Daoy (cell line): ENCODE measurements at regions not wholly inside any gene's neighbourhood (a gene's known extent, or its start where the extent isn't known, plus 50 kb on each side); places are given as distances from the start of the nearest gene placed in this dataset.
"Not testable (repeated sequence)": the region's sequence is repeated elsewhere in the genome, so short reads cannot be mapped to it uniquely, and the experiment has no call there.

Source experiments
- DNase-seq: peaks from one replicate; pipeline ENCODE4 v3.0.0-alpha.2; 2015; ENCODE audit warnings: low read depth

DNA sequence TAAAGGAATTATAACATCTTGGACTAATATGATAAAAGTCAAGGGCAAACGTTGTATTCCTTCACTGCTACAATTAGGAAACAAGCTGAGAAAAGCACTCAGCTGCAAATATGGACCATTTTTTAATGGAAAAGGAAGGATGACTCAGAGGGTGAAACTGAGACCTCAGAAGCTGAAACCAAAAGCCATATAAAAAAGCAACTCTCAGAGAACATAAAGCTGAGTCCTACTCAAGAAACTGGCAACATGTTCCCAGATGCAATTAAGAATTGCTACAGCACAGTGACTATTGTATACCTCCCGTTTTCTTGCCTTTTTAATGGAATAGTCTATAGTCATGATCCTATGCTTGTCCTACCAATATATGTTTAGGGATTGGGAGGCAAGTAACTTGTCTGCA lies 1106.4 kb upstream of the INTU start:
- DNase-seq = no peak

DNA sequence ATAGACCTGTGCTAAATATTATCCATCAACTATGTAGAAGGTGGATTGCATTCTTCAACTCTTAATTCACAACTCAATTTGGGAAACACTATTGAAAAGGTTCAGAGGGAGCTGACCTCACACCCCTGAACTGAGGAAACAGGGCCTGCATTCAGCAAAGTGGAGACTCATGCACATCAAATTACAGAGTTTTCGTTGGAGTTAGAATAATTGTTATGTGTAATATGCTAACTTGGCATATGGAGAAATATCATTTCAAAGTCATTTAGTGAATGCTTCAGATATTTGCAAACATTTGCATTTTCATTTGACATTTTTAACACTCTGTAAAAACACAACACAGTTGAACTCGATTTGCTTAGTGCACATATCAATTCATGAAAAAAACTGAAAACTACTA lies 1102.8 kb upstream of the INTU start:
- DNase-seq = no peak

DNA sequence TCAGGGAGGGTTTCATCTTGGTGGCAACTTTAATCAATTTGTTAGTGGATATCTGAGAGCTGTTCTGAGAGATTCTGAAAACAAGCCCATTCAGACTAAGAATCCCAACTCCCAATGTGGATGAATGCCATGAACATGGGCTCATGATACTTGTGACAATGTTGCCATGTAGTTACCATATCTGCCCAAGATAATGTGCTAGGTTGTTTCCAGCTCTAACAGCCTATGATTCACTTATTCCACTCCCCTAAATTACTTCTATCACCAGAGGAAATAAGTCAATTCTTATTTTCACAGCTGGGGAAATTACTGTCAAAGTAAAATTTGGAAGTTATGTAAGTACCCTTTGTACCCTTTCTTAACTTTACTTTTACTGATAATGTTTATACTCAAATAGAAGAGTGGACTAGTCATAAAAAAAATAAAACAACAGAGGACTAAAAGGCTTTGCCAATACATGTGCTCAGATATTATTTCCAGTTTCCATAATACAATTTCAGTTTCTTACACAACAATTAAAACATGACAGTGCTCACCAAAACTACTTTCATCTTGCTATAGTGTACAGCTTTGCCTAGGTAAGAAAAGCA lies 1101.7 kb upstream of the INTU start:
- DNase-seq = no peak

DNA sequence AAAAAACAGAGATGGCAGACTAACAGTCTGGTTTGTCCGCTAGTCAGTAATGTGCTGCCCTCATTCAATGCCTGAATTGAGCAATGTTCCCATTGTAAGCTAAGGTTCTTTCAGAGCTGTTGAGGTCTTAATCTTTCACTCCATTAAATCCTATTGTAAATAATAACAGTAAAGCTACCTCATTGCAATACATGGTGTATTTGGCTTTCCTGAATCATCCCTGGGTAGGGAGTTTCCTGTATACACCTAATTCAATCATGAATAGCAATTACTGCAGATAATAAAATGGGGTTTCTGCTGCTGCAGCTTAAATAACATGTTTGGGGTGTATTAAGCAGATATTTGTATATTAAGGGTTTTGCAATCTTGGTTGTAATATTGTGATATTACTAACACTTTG lies 1100.2 kb upstream of the INTU start:
- DNase-seq = no peak

DNA sequence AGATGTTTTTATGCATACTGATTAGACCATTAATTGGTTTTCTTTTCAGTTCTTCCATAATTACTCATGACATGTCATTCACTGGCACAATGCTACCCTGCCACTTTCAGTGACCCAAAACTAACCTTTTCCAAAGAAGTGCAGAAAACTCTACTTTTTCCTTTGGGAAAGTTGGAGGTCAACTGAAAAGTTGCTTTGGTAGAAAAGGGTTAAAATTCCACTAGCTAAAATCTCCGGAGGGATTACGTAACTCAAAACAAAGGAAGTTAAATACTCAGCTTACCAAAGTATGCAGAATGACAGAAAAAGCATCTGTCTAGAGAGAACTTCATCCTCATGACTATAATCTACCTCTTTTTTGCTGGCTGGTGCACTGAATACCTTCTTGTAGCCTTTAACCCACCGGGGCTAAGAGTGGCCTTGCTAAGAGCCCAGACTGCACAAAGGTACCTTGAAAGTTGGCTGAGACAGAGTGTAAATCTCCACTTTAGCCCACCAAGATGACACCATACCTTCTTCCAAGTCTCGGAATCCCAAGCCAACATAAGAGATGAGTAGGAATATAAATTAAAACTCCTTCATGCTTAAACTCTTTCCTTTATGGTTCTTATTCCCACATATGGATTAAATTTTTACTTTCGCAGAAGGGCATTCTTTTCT lies 1099.5 kb upstream of the INTU start:
- no peak for DNase-seq

DNA sequence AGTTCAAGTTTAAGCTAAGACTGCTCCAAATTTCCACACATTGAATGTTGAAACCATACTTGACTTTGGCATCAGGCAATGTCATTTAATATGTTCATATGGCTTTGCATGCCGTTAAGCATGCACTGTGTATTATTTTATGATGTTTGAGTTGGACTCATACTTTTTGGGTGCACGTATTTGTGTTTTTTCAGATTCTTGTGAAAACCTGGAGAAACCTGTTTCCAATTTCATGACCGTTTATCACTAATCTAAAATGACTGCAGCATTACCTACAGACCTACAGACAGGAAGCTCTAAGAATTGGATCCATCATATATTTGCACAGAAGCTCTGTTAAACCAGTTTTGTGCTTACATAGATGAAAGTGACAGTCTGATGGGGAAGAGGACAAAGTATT lies 1093.0 kb upstream of the INTU start:
- DNase-seq = no peak

DNA sequence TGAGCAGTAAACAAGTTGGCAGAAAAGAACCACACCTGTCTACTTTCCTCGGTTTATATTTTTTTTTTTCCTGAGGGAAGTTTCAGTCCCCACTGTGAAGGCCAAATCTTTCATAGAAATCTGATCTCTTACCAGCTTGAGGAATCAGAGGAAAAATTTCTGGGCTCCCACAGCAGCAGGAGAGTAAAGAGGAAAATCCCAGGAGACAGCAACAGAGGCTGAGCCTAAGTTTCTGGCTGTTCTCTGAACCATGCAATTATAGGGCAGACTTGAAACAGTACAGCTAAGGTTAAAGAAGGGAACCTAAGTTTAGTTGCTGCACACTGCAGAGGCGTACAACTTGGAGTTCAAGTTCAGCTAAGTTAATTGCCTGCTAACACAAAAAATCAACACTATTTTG lies 1090.9 kb upstream of the INTU start:
- DNase-seq = no peak

DNA sequence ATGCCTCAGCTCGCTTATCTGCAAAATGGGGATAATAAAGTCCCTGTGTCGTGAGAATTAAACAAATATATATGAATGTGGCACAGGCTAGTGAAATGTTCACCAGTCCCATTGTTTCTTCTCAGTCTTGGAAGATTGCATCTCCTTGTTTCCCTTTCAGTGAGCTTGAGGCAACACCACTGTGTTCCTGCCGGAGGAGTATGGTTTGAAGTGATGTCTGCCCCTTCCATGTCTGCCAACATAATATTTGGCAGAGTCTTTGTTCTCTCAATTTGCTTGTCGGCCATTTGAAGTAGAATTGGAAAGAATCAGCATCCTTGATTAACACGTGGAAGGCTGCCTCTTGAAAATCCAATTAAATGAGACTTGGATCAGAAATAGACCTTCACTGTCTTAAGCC lies 1088.5 kb upstream of the INTU start:
- DNase-seq = no peak

DNA sequence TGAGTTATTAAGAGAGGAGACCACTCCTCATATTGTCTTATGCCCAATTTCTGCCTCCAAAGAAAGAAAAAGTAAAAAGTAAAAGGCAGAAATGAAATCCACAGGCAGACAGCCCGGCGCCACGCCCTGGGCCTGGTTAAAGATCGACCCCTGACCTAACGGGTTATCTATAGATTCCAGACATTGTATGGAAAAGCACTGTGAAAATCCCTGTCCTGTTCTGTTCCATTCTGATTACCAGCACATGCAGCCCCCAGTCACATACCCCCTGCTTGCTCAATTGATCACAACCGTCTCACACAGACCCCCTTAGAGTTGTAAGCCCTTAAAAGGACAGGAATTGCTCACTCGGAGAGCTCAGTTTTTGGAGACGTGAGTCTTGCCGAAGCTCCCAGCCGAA lies 1086.6 kb upstream of the INTU start:
- DNase-seq = not testable (repeated sequence)

DNA sequence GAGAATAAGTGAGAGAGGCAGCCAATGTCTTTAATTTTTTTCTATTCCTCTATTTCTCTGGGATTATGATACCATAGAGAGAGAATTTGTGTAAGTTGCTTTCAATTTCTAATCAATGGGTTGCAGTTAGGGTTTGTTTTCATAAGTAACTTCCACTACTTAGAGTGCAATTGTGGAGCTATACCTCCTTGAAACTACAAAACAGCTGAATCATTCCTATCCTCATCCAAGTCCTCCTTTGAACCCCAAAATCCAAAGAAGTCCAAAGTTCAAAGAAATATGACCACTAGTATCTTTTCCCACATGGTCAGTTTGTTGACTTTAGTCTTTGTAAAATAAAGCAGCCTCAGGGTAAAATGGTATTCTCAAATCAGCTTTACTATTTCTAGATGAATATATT lies 1085.4 kb upstream of the INTU start:
- no peak for DNase-seq

DNA sequence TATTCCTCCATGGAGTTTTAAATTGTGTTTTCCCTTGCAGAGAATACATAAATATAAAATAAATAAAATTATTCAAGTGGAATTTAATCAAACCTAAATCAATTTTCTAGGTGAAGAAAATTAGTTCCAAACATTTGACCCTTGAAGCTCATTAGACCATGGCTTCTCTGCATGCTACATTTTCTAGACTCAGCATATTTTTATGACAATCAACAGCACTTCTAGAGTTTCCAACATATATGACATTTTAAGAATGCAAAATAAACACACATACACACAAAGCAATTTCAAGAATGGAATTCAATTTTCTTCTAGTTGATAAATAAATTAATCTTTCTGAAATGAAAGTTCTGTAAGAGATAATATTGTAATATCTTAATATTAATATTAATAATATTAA lies 1083.9 kb upstream of the INTU start:
- no peak for DNase-seq

DNA sequence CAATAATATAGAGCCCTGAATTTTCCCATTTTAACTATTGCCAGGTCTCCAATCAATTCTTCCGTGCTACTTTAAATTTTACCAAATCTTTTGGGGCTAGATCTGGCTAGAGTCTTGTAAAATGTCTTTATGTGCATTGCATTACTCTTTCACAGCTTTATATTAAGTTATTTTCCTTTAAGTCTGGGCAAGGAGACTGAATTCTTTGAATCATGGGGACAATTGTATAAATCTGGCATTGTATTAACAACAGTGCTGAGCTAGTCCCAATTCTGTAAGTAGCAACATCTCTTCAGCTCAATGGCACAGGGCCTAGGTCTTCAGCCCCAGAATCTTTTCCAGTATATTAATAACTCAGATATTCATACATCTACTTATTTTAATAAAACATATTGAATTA lies 1080.4 kb upstream of the INTU start:
- DNase-seq = no peak

DNA sequence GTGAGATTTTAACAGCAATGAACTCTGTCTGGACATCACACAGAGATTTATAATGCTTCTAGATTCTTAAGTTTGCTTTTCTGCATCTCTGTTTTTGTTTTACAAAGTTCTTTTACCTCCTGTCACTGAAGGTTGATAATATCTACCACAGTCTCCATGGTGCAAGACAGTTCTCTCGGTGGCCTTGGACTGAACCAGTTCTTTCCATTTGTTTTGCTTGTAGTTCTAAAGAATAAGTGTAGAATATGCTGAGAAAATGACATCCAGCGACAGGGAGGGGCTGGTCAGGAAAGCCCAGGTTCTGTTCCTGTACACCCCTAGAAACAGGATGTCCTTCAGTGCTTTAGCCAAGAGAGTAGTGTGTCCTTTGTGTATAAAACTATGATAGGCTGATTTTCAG lies 1079.5 kb upstream of the INTU start:
- no peak for DNase-seq

DNA sequence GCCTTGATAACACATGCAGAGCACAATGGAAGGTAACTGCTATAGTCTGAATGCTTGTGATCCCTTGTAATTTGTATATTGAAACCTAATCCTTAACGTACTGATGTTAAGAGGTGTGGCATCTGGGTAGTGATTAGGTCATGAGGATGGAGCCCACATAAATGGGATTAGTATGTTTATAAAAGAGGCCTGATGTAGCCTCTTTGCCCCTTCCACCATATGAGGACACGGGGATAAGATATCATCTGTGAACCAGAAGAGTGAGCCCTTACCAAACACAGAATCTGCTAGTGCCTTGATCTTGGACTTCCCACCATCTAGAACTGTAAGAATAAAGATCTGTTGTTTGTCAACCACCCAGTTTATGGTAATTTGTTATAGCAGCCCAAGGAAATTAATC lies 1074.2 kb upstream of the INTU start:
- no peak for DNase-seq

DNA sequence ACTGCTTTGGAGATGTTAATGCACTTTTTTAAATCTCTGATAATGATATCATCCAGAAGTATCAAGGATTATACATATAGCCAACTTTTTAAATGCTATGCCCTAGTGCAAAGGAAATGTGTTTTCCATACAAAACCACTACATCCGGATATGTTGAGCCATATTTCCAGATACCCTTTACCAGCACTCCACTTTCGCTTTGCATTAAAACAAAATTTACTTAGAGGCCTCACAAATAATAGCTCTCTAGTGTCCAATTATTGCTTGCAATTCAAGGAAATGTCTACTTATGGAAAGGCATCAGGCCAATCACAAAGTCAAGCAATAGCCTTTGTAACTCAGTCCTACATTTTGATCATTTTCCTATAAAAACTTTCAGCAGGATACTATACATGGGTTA lies 1072.8 kb upstream of the INTU start:
- no peak for DNase-seq

DNA sequence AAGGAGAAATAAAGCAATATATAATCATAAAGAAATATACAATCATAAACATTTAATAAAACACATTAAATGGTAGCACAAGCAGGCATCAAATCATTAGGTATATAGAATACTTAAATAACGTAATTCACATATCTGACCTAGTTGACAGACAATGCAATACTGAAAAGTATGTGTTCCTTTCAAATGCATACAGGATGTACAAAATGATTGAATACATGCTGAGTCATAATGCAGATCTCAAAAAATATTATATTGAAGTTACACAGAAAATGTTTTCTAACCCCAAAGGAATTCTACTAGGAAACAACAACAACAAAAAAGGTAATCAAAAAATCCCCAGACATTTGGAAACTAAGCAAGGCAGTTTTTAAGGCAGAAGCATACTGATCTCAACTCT lies 1072.0 kb upstream of the INTU start:
- no peak for DNase-seq

DNA sequence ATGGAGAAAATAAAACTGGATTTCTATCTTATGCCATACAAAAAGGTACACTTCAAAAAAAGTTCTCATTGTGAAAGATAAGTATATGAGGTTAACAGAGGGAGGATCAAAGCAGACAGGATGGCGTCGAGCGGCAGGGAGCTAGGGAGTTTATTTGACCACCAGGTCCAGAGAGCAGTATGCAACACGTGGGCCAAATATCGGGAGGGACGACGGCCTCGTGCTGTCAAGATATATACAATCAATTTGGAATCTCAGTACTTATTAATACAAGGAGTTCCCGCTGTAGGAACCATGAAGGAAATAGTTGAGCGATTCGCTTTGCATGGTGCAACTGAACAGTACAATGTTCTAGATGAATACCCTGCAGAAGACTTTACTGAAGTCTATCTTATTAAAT lies 1069.4 kb upstream of the INTU start:
- no peak for DNase-seq

DNA sequence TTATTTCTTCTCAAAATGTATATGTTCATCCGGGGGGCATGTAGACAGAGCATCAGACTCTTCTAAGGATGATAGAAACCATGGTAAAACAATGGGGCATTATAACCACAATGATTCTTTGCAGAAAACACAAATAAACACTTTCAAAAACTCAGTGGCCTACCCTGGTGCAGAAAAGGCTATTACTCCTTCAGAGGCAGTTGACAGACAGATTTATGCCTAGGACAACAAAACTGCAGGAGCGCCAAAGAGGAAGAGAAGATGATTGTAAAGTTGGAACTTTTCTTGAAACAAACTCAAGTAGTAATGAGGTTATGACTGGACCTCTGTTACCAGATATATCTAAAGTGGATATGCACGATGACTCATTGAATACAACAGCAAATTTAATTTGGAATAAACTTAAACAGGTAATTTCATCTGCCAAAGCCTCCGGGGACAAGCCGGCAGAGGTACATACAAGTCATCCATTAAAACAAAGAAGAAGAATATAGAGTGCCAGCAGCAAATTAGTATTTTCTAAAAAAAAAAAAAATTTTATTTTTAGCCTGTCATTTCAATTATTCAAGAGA lies 1068.4 kb upstream of the INTU start:
- DNase-seq = no peak

DNA sequence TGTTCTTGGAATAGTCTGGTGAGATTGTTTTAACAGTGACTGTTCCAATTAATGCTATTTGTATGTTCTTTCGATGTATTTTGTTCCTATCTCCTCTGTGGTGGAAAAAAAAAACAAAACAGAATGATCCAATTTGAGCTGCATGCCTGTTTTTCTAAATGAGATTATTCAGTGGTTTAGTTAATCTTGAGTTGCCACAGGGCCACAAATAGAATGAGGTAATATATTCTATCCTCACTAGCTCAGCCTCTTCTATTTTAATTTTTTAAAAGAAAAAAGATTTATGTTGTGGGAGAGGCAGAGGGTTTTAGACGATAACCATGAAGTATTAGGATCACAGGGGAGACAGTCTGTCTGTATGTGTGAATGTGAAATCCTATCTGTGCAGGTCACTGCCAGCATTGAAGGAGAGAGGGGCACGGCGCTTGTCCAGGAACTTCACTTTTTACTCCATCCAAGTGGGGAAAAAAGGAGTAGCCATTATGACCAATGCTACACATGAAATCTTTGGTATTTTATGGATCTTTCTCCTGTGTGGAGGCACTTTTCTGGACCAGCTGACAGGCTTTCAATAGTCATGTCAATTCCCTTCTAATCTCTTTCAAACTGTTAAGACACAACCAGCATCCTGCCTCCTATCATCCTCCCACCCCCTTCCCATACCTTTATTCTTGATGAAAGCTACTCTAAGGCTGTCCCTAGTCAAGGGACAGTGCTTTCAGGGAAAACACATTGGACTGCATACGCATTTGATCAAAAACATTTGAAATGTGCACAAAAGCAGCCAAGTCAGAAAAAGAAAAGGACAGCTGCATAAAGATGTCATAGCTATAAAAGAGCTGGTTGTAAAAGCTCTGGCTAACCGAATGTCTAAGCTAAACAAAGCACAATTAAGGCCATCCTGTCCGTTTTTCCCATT lies 1063.8 kb upstream of the INTU start:
- no peak for DNase-seq

DNA sequence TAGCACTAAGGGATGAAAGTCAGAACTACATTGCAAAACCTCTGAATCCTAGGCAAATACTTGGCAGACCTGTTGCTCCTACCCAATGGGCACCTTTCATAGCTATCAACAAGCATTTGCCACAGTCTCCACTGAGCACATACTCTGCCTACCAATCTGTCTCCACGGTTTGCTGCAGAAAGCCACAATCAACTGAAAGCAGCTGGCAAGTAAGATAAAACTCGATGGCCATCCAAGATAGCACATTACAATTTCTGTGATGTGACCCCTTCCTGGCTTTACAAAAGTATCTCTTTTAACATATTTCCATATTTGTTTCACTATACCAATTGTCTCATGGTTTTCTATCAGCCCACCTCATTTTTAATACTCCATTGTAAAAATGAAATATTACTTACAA lies 1060.5 kb upstream of the INTU start:
- DNase-seq = no peak

DNA sequence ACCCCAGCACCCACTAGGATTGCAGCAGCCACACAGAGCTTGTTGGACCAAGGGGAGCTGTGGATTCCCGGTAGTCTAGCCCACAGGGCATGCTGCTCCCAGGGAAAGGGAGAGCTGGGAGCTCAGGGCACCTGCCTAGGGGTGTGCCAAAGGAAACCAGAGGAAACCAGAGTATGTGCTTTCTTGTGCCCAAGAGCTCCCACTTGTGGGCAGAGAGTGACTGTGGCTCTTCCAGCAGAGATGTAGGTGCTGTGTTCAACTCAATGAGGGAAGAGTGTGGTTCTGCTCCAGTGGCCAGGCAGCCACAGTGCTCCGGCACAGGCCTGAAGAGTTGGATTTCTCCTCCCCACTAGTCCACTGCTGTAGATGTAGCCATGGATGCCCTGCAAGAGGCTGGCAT lies 1050.0 kb upstream of the INTU start:
- DNase-seq = no peak

DNA sequence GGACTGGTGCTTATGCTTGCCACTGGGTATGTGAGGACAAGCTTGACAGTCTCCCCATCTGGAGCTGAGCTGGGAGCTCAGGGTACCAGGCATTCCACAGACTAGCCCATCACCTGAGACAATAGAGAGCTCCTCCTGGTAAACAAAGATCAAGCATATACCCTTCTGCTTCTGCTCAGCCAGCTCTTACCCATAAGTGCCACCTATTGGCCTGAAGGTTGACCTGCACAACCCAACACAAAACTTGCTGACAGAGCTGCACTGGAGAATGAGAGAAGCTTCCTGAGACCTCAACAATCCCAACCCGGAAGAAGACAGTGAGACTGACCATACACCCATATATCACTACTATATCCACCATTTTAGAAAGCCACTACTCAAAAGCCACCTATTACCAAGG lies 1049.2 kb upstream of the INTU start:
- no peak for DNase-seq

DNA sequence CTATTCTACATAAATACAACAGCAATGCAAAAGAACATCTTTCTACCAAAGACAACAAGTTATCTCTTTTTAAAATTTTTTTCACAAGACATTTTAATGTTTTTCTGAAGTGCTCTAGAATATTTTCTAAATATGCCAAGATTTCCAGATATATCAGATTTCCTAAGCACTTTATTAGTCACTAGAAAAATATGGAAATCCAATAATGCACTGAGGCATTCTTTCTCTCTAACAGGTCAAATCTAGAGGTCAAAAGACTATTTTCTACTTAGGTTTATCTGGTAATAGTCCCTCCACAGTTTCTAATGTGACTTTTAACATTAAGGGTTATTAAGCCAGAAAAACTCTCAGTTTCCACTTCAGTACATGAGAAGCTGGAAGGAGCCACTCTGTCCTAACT lies 1041.2 kb upstream of the INTU start:
- no peak for DNase-seq
